HCT116 (cell line): ENCODE measurements at regions not wholly inside any gene's neighbourhood (a gene's known extent, or its start where the extent isn't known, plus 50 kb on each side); places are given as distances from the start of the nearest gene placed in this dataset.

Experiments
- ATAC-seq: fragments of 200-7000 bp; cut with Tn5 transposase; 2 replicates; pipeline ENCODE4 v1.9.1; 2020; ENCODE audit warnings: mild to moderate bottlenecking, moderate library complexity
- BruUV-seq: library from RNA; stranded (reverse); fragments of 400-500 nt; replicated peaks from 2 replicates; lab custom pipeline; 2021; lab: Mats Ljungman, UMichigan
- CTCF ChIA-PET: fragments of 300-600 bp; sonication (Branson Sonifier 250); formaldehyde crosslinking; loops from one replicate; lab custom pipeline; 2021; ENCODE audit warnings: antibody characterized with exemption; lab: Charles Lee
- POLR2A ChIA-PET: fragments of 300-600, 350-600 bp; sonication (Branson Sonifier 250); formaldehyde crosslinking; loops from one replicate; lab custom pipeline; 2021; ENCODE audit warnings: antibody characterized with exemption; lab: Charles Lee
- RAD21 ChIA-PET, 2 experiments: fragments of 300-600 bp; sonication (Branson Sonifier 250); formaldehyde crosslinking; loops; one replicate each; lab custom pipeline; 2023; ENCODE audit warnings: low total read pairs in 2 of 2; ENCODE audit not compliant: uncharacterized antibody in 2 of 2, unreplicated experiment in 2 of 2, low non-redundant PET in 1 of 2; lab: Charles Lee
- DNase-seq: peaks from one replicate; pipeline ENCODE4 v3.0.0-alpha.2; 2010; ENCODE audit warnings: low read depth, low spot score
- H2AFZ ChIP-seq: fragments of 200-600 bp; shearing (Covaris generic), sonication (generic); 2 replicates; pipeline ENCODE4 v1.6.1; 2017; ENCODE audit warnings: low read depth, mixed run types, mixed read lengths, antibody characterized with exemption, low read length; ENCODE audit not compliant: poor library complexity, severe bottlenecking
- H3K27ac ChIP-seq: 2 replicates; pipeline ENCODE4 v1.5.1; 2012; ENCODE audit warnings: low read depth, low read length
- H3K27me3 ChIP-seq: fragments of 200-600 bp; sonication (generic); 2 replicates; pipeline ENCODE4 v1.6.1; 2016; ENCODE audit warnings: mixed run types, low read length, mixed read lengths; ENCODE audit not compliant: insufficient read depth
- H3K36me3 ChIP-seq, 2 experiments: fragments of 200-500 bp in 1 of 2; fragments of 200-600 bp in 1 of 2; sonication (Bioruptor generic) in 1 of 2; sonication (generic) in 1 of 2; 2 replicates each; pipeline versions ENCODE4 v1.5.1 to v1.6.1; 2014 to 2016; ENCODE audit warnings: low read length in 2 of 2, inconsistent platforms in 1 of 2, mixed read lengths in 1 of 2, mixed run types in 1 of 2; ENCODE audit not compliant: insufficient read depth in 2 of 2, control insufficient read depth in 1 of 2
- H3K4me1 ChIP-seq, 2 experiments: fragments of 200-600 bp in 1 of 2; sonication (generic) in 1 of 2; 2 replicates each; pipeline versions ENCODE4 v1.5.1 to v1.6.1; 2012 to 2017; ENCODE audit warnings: low read length in 2 of 2, inconsistent platforms in 1 of 2, mild to moderate bottlenecking in 1 of 2, mixed read lengths in 1 of 2, mixed run types in 1 of 2, moderate library complexity in 1 of 2; ENCODE audit not compliant: insufficient read depth in 2 of 2, control insufficient read depth in 1 of 2
- H3K4me2 ChIP-seq: fragments of 200-600 bp; sonication (generic); 2 replicates; pipeline ENCODE4 v1.6.1; 2017; ENCODE audit warnings: mixed run types, low read length, mixed read lengths
- H3K4me3 ChIP-seq, 2 experiments: fragments of 200-600 bp in 1 of 2; sonication (generic) in 1 of 2; replicated peaks in 1 of 2; 2 replicates each; pipeline ENCODE4 v1.5.1; 2011 to 2016; ENCODE audit warnings: low read length in 2 of 2, control low read depth in 1 of 2, low read depth in 1 of 2, mild to moderate bottlenecking in 1 of 2, mixed read lengths in 1 of 2, mixed run types in 1 of 2
- H3K79me2 ChIP-seq: fragments of 200-600 bp; sonication (generic); 2 replicates; pipeline ENCODE4 v1.6.1; 2017; ENCODE audit warnings: mild to moderate bottlenecking, mixed run types, low read length, moderate library complexity, mixed read lengths; ENCODE audit not compliant: insufficient read depth
- H3K9ac ChIP-seq: fragments of 200-600 bp; sonication (generic); 2 replicates; pipeline ENCODE4 v1.6.1; 2016; ENCODE audit warnings: low read length, mixed read lengths
- H3K9me2 ChIP-seq: fragments of 200-600 bp; sonication (generic), shearing (Covaris generic); 2 replicates; pipeline ENCODE4 v1.6.1; 2017; ENCODE audit warnings: mixed run types, mild to moderate bottlenecking, moderate library complexity; ENCODE audit not compliant: insufficient read depth
- H3K9me3 ChIP-seq, 2 experiments: fragments of 200-500 bp in 1 of 2; fragments of 200-600 bp in 1 of 2; sonication (Bioruptor generic) in 1 of 2; sonication (generic) in 1 of 2; 2 replicates each; pipeline ENCODE4 v1.6.1; 2014 to 2017; ENCODE audit warnings: low read length in 2 of 2, mixed read lengths in 2 of 2, inconsistent platforms in 1 of 2, low read depth in 1 of 2, mild to moderate bottlenecking in 1 of 2, mixed run types in 1 of 2, moderate library complexity in 1 of 2; ENCODE audit not compliant: control insufficient read depth in 1 of 2, insufficient read depth in 1 of 2
- H4K20me1 ChIP-seq: fragments of 200-600 bp; sonication (generic), shearing (Covaris generic); 2 replicates; pipeline ENCODE4 v1.6.1; 2017; ENCODE audit warnings: mixed run types, mild to moderate bottlenecking, moderate library complexity; ENCODE audit not compliant: insufficient read depth
- ATF3 ChIP-seq: IDR thresholded peaks from 2 replicates; pipeline ENCODE4 v1.6.1; 2012
- CEBPB ChIP-seq: IDR thresholded peaks from 2 replicates; pipeline ENCODE4 v1.6.1; 2012; ENCODE audit warnings: low read depth
- EGR1 ChIP-seq: IDR thresholded peaks from 2 replicates; pipeline ENCODE4 v1.6.1; 2012; ENCODE audit warnings: low read depth
- ELF1 ChIP-seq: IDR thresholded peaks from 2 replicates; pipeline ENCODE4 v1.6.1; 2012; ENCODE audit warnings: low read depth, borderline replicate concordance
- JUND ChIP-seq: IDR thresholded peaks from 2 replicates; pipeline ENCODE4 v1.6.1; 2012
- POLR2AphosphoS5 ChIP-seq: IDR thresholded peaks from 2 replicates; pipeline ENCODE4 v1.6.1; 2011; ENCODE audit warnings: mild to moderate bottlenecking, low read depth, low read length, moderate library complexity
- TCF7L2 ChIP-seq: IDR thresholded peaks from 2 replicates; pipeline ENCODE4 v1.7.0; 2011; ENCODE audit warnings: borderline replicate concordance, inconsistent platforms; ENCODE audit not compliant: insufficient read depth, insufficient read length; ENCODE audit errors: extremely low read depth
- YY1 ChIP-seq: IDR thresholded peaks from 2 replicates; pipeline ENCODE4 v1.6.1; 2011; ENCODE audit warnings: low read length, low read depth, moderate library complexity, mild to moderate bottlenecking; ENCODE audit not compliant: insufficient replicate concordance; ENCODE audit errors: extremely low read depth
- ZFX ChIP-seq: fragments of 450-650 bp; IDR thresholded peaks from 2 replicates; pipeline ENCODE4 v1.6.1; 2017
- ZNF274 ChIP-seq: fragments of 200-500 bp; sonication (Bioruptor generic); IDR thresholded peaks from 2 replicates; pipeline ENCODE4 v1.6.1; 2014; ENCODE audit warnings: mild to moderate bottlenecking, low read depth, low read length, inconsistent platforms
- intact Hi-C: fragments of 100-400 bp; cut with micrococcal nuclease; formaldehyde crosslinking; loops from 2 replicates; pipeline ENCODE4 v1.10.0; 2022
- TF ChIP-seq, protein P1 (sequence below): IDR thresholded peaks from 2 replicates; pipeline ENCODE4 v1.6.1; 2012; ENCODE audit warnings: low read depth

DNA sequence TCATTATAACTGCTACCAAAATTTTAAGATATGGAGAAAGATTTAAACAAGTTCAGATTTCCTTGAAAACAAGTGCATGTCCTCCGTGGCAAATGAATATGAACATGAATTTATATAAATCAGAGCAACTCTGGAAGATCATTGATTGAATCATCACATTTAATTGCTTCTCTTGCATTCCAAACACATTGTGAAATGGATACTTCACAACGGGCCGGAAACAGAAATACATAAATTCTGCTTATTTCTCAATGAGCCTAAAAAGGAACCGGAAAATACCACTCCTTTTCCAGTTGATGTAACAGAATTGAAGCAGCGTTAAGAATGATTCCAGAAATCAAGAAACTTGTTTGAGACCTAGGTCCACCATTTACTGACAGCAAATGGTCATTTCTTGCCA lies 134.6 kb upstream of the BTN3A2 start:
- Histone ChIP-seq H3K27ac (no peak overlapping the region), H3K4me3 (no peak overlapping the region)
- TF ChIP-seq JUND = no peak
- no peak for TF ChIP-seq CEBPB
- no peak for TF ChIP-seq TCF7L2
- TF ChIP-seq ZNF274 = no peak
- no peak for TF ChIP-seq ZFX
- no peak for TF ChIP-seq POLR2AphosphoS5
- TF ChIP-seq, protein P1, sequence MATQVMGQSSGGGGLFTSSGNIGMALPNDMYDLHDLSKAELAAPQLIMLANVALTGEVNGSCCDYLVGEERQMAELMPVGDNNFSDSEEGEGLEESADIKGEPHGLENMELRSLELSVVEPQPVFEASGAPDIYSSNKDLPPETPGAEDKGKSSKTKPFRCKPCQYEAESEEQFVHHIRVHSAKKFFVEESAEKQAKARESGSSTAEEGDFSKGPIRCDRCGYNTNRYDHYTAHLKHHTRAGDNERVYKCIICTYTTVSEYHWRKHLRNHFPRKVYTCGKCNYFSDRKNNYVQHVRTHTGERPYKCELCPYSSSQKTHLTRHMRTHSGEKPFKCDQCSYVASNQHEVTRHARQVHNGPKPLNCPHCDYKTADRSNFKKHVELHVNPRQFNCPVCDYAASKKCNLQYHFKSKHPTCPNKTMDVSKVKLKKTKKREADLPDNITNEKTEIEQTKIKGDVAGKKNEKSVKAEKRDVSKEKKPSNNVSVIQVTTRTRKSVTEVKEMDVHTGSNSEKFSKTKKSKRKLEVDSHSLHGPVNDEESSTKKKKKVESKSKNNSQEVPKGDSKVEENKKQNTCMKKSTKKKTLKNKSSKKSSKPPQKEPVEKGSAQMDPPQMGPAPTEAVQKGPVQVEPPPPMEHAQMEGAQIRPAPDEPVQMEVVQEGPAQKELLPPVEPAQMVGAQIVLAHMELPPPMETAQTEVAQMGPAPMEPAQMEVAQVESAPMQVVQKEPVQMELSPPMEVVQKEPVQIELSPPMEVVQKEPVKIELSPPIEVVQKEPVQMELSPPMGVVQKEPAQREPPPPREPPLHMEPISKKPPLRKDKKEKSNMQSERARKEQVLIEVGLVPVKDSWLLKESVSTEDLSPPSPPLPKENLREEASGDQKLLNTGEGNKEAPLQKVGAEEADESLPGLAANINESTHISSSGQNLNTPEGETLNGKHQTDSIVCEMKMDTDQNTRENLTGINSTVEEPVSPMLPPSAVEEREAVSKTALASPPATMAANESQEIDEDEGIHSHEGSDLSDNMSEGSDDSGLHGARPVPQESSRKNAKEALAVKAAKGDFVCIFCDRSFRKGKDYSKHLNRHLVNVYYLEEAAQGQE = no peak
- TF ChIP-seq ELF1 = no peak
- TF ChIP-seq ATF3 = no peak
- no peak for TF ChIP-seq EGR1
- no peak for TF ChIP-seq YY1
- TF ChIP-seq, all 23 proteins: peak for 0
- ATAC-seq = no peak
- Histone ChIP-seq H3K27me3 (no peaks in the 10 kb centered on the region), H3K9me3 (no peaks in the 10 kb centered on the region), H4K20me1 (no peaks in the 10 kb centered on the region), H3K4me2 (no peak overlapping the region), H3K9me2 (no peaks in the 10 kb centered on the region), H2AFZ (no peak overlapping the region), H3K36me3 (peaks cover 3 to 4% of the 10 kb centered on the region in 2 experiments; a peak in 2 of 4 replicates), H3K79me2 (no peaks in the 10 kb centered on the region), H3K4me1 (no peaks in the 10 kb centered on the region), H3K9ac (no peak overlapping the region)
- no TSS peak for BruUV-seq
- ChIA-PET POLR2A (no interaction called here), CTCF (no interaction called here), RAD21 (no interaction called here)
- intact Hi-C loops = loop anchor here (5.0 kb wide), 1 partner anchor 37 kb away; no protein-coding TSS in a partner anchor
- no peak for DNase-seq
